Activated CD4-positive, alpha-beta memory T cell treated with anti-CD3 and anti-CD28 coated beads, Interleukin-2, amount 10 ng/mL, durations not matched to agents 7 days and 5 days (primary cell): ENCODE measurements at regions not wholly inside any gene's neighbourhood (a gene's known extent, or its start where the extent isn't known, plus 50 kb on each side); places are given as distances from the start of the nearest gene placed in this dataset.

Experiments
- CTCF ChIA-PET: fragments of 350-600 bp; sonication (Branson Sonifier 250); formaldehyde crosslinking; loops from one replicate; lab custom pipeline; 2021; ENCODE audit warnings: antibody characterized with exemption, inconsistent platforms; lab: Charles Lee
- POLR2A ChIA-PET: fragments of 350-600 bp; sonication (Branson Sonifier 250); formaldehyde crosslinking; loops from one replicate; lab custom pipeline; 2021; ENCODE audit warnings: antibody characterized with exemption; lab: Charles Lee
- DNase-seq: peaks from one replicate; pipeline ENCODE4 v3.0.0-alpha.2; 2020
- H3K27ac Mint-ChIP-seq: one replicate; pipeline ENCODE4 v1.8.0; 2021; ENCODE audit warnings: mild to moderate bottlenecking, mixed read lengths
- H3K27me3 Mint-ChIP-seq: one replicate; pipeline ENCODE4 v1.8.0; 2021; ENCODE audit warnings: mixed read lengths
- H3K36me3 Mint-ChIP-seq: one replicate; pipeline ENCODE4 v1.8.0; 2021; ENCODE audit warnings: low read depth, mixed read lengths
- H3K4me1 Mint-ChIP-seq: one replicate; pipeline ENCODE4 v1.8.0; 2021; ENCODE audit warnings: mixed read lengths
- H3K4me3 Mint-ChIP-seq: one replicate; pipeline ENCODE4 v1.8.0; 2021; ENCODE audit warnings: mild to moderate bottlenecking, mixed read lengths
- H3K9me3 Mint-ChIP-seq: one replicate; pipeline ENCODE4 v1.8.0; 2021; ENCODE audit warnings: mixed read lengths

GRCh38 chr3:22161315-22161714, 410.3 kb upstream of the ZNF385D start:
- Mint-ChIP-seq H3K27ac (no peak overlapping the region), H3K4me3 (no peak overlapping the region), H3K9me3 (peaks cover 8% of the 10 kb centered on the region), H3K4me1 (no peaks in the 10 kb centered on the region), H3K36me3 (no peaks in the 10 kb centered on the region), H3K27me3 (no peaks in the 10 kb centered on the region)
- CTCF ChIA-PET = no interaction called here
- POLR2A ChIA-PET = no interaction called here
- DNase-seq = no peak

GRCh38 chr3:22170370-22170769, 419.4 kb upstream of the ZNF385D start:
- POLR2A ChIA-PET = no interaction called here
- no peak for DNase-seq
- H3K27ac Mint-ChIP-seq = no peak overlapping the region
- CTCF ChIA-PET = no interaction called here
- H3K36me3 Mint-ChIP-seq = no peaks in the 10 kb centered on the region
- H3K4me1 Mint-ChIP-seq = no peaks in the 10 kb centered on the region
- H3K4me3 Mint-ChIP-seq = no peak overlapping the region
- no peaks in the 10 kb centered on the region for H3K27me3 Mint-ChIP-seq
- peaks cover 6% of the 10 kb centered on the region for H3K9me3 Mint-ChIP-seq

- no peaks in the 10 kb centered on the region for H3K36me3 Mint-ChIP-seq
- no peaks in the 10 kb centered on the region for H3K4me1 Mint-ChIP-seq
- H3K27me3 Mint-ChIP-seq = no peaks in the 10 kb centered on the region
- POLR2A ChIA-PET = no interaction called here
- H3K9me3 Mint-ChIP-seq = peaks cover 3% of the 10 kb centered on the region
- no peak for DNase-seq
- no peak overlapping the region for H3K27ac Mint-ChIP-seq
- no peak overlapping the region for H3K4me3 Mint-ChIP-seq
- CTCF ChIA-PET = no interaction called here
These were observed 422.0 kb upstream of the ZNF385D start for GRCh38 chr3:22172964-22173363.

- no peaks in the 10 kb centered on the region for H3K4me1 Mint-ChIP-seq
- H3K27ac Mint-ChIP-seq = no peak overlapping the region
- POLR2A ChIA-PET = no interaction called here
- H3K9me3 Mint-ChIP-seq = peaks cover 1% of the 10 kb centered on the region
- H3K27me3 Mint-ChIP-seq = no peaks in the 10 kb centered on the region
- no peak overlapping the region for H3K4me3 Mint-ChIP-seq
- H3K36me3 Mint-ChIP-seq = no peaks in the 10 kb centered on the region
- DNase-seq = no peak
- CTCF ChIA-PET = no interaction called here
These were observed 424.9 kb upstream of the ZNF385D start for GRCh38 chr3:22175947-22176346.

- ChIA-PET POLR2A (no interaction called here), CTCF (no interaction called here)
- peaks cover 1% of the 10 kb centered on the region for H3K9me3 Mint-ChIP-seq
- no peak overlapping the region for H3K4me3 Mint-ChIP-seq
- no peak for DNase-seq
- H3K27me3 Mint-ChIP-seq = no peaks in the 10 kb centered on the region
- no peak overlapping the region for H3K27ac Mint-ChIP-seq
- H3K4me1 Mint-ChIP-seq = no peaks in the 10 kb centered on the region
- no peaks in the 10 kb centered on the region for H3K36me3 Mint-ChIP-seq
These were observed 425.9 kb upstream of the ZNF385D start for GRCh38 chr3:22176911-22177310.

GRCh38 chr3:22189616-22190015, 438.6 kb upstream of the ZNF385D start:
- POLR2A ChIA-PET = no interaction called here
- Mint-ChIP-seq H3K9me3 (peaks cover 6% of the 10 kb centered on the region), H3K4me3 (no peak overlapping the region), H3K27me3 (no peaks in the 10 kb centered on the region), H3K4me1 (no peaks in the 10 kb centered on the region), H3K27ac (no peak overlapping the region), H3K36me3 (no peaks in the 10 kb centered on the region)
- no peak for DNase-seq
- CTCF ChIA-PET = no interaction called here

GRCh38 chr3:22199095-22199494, 448.1 kb upstream of the ZNF385D start:
- Mint-ChIP-seq H3K27me3 (no peaks in the 10 kb centered on the region), H3K27ac (no peak overlapping the region), H3K9me3 (peaks cover 5% of the 10 kb centered on the region), H3K36me3 (no peaks in the 10 kb centered on the region), H3K4me1 (no peaks in the 10 kb centered on the region), H3K4me3 (no peak overlapping the region)
- POLR2A ChIA-PET = no interaction called here
- DNase-seq = no peak
- CTCF ChIA-PET = no interaction called here

GRCh38 chr3:22208844-22209243, 457.8 kb upstream of the ZNF385D start:
- Mint-ChIP-seq H3K9me3 (peaks cover 12% of the 10 kb centered on the region), H3K36me3 (no peaks in the 10 kb centered on the region), H3K4me1 (no peaks in the 10 kb centered on the region), H3K4me3 (no peak overlapping the region), H3K27ac (no peak overlapping the region), H3K27me3 (no peaks in the 10 kb centered on the region)
- CTCF ChIA-PET = no interaction called here
- POLR2A ChIA-PET = no interaction called here
- DNase-seq = no peak

GRCh38 chr3:22209578-22209977, 458.6 kb upstream of the ZNF385D start:
- Mint-ChIP-seq H3K27me3 (no peaks in the 10 kb centered on the region), H3K36me3 (no peaks in the 10 kb centered on the region), H3K9me3 (peaks cover 8% of the 10 kb centered on the region), H3K27ac (no peak overlapping the region), H3K4me3 (no peak overlapping the region), H3K4me1 (no peaks in the 10 kb centered on the region)
- ChIA-PET CTCF (no interaction called here), POLR2A (no interaction called here)
- no peak for DNase-seq

- H3K36me3 Mint-ChIP-seq = no peaks in the 10 kb centered on the region
- CTCF ChIA-PET = no interaction called here
- no peaks in the 10 kb centered on the region for H3K4me1 Mint-ChIP-seq
- H3K9me3 Mint-ChIP-seq = peaks cover 10% of the 10 kb centered on the region
- POLR2A ChIA-PET = no interaction called here
- no peak for DNase-seq
- H3K4me3 Mint-ChIP-seq = no peak overlapping the region
- H3K27me3 Mint-ChIP-seq = no peaks in the 10 kb centered on the region
- no peak overlapping the region for H3K27ac Mint-ChIP-seq
These were observed 459.7 kb upstream of the ZNF385D start for GRCh38 chr3:22210693-22211092.

- no peak for DNase-seq
- no peaks in the 10 kb centered on the region for H3K4me1 Mint-ChIP-seq
- no peak overlapping the region for H3K27ac Mint-ChIP-seq
- no peaks in the 10 kb centered on the region for H3K36me3 Mint-ChIP-seq
- no peak overlapping the region for H3K4me3 Mint-ChIP-seq
- peaks cover 10% of the 10 kb centered on the region for H3K9me3 Mint-ChIP-seq
- H3K27me3 Mint-ChIP-seq = no peaks in the 10 kb centered on the region
- ChIA-PET POLR2A (no interaction called here), CTCF (no interaction called here)
These were observed 465.6 kb upstream of the ZNF385D start for GRCh38 chr3:22216601-22217000.

GRCh38 chr3:22225161-22225560, 474.2 kb upstream of the ZNF385D start:
- no peak for DNase-seq
- ChIA-PET POLR2A (no interaction called here), CTCF (no interaction called here)
- no peaks in the 10 kb centered on the region for H3K4me1 Mint-ChIP-seq
- H3K4me3 Mint-ChIP-seq = no peak overlapping the region
- no peak overlapping the region for H3K27ac Mint-ChIP-seq
- no peaks in the 10 kb centered on the region for H3K27me3 Mint-ChIP-seq
- H3K36me3 Mint-ChIP-seq = no peaks in the 10 kb centered on the region
- H3K9me3 Mint-ChIP-seq = peaks cover 15% of the 10 kb centered on the region

GRCh38 chr3:22228705-22229104, 477.7 kb upstream of the ZNF385D start:
- ChIA-PET POLR2A (no interaction called here), CTCF (no interaction called here)
- H3K36me3 Mint-ChIP-seq = no peaks in the 10 kb centered on the region
- H3K27me3 Mint-ChIP-seq = no peaks in the 10 kb centered on the region
- no peaks in the 10 kb centered on the region for H3K4me1 Mint-ChIP-seq
- no peak overlapping the region for H3K4me3 Mint-ChIP-seq
- no peak for DNase-seq
- no peak overlapping the region for H3K27ac Mint-ChIP-seq
- H3K9me3 Mint-ChIP-seq = peaks cover 19% of the 10 kb centered on the region

GRCh38 chr3:22231061-22231460, 480.1 kb upstream of the ZNF385D start:
- Mint-ChIP-seq H3K4me1 (no peaks in the 10 kb centered on the region), H3K4me3 (no peak overlapping the region), H3K9me3 (peaks cover 18% of the 10 kb centered on the region), H3K27ac (no peak overlapping the region), H3K36me3 (no peaks in the 10 kb centered on the region), H3K27me3 (no peaks in the 10 kb centered on the region)
- DNase-seq = no peak
- CTCF ChIA-PET = no interaction called here
- POLR2A ChIA-PET = no interaction called here
